ENCODE measurements at regions not wholly inside any gene's neighbourhood (a gene's known extent, or its start where the extent isn't known, plus 50 kb on each side); places are given as distances from the start of the nearest gene placed in this dataset.

DNA sequence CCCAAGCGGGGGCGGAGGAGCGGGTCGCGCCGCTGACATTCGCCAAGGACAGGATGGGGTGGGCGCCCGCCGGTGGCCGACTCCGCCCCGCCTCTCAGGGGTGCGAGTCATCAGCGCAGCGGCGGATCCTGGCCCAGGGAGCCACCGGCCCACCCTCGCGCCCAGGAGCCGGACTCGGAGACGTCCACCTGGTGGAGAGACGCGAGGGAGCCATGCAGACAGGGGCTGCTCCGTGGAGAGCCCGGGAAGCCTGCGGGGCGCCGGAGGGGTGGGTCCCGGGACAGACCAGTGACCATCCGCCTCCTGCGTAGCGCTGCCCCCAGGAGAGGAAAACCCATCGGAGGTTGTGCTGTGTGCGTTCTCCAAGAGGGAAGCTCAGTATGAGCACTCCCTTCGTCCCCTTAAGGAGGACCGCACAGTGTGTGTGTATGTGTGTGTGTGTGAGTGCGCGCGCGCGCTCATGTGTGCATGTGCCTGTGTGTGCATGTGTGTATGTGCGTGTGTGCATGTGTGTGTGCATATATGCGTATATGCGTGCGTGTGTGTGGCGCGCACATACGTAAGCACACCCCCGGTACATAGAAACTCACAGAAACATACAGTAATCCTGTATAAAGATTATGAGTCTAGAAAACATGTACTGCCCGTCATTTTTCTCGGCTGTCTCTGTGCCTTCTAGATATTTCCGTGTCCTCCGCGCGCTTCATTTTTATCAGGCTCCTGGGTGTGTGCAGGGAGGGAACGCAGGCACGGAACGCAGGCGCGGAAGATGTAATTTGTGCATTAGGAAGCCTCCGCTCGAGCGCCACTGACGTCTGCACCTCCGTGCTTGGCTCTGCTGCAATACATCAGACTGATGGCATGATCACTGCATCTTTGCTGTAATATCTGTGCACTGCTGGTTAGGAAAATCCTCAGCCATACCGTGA, 158.9 kb downstream of the TBXT start:
- intact Hi-C loops (cut with DNase I) = loop anchor here (10.0 kb wide), 1 partner anchor 376 kb away; the partner anchor contains the start of gene MPC1
- peaks cover 5% of the 10 kb centered on the region for H3K27me3 ChIP-seq

GRCh38 chr6:166007349-166008263, 160.0 kb downstream of the TBXT start:
- no peak for DNase-seq (ENCODE audit: low spot score in 2 of 2)
- peaks cover 5% of the 10 kb centered on the region for H3K27me3 ChIP-seq
- intact Hi-C loops (cut with DNase I) = loop anchor here (10.0 kb wide), 1 partner anchor 377 kb away; the partner anchor contains the start of gene MPC1
- TF ChIP-seq, protein P1, sequence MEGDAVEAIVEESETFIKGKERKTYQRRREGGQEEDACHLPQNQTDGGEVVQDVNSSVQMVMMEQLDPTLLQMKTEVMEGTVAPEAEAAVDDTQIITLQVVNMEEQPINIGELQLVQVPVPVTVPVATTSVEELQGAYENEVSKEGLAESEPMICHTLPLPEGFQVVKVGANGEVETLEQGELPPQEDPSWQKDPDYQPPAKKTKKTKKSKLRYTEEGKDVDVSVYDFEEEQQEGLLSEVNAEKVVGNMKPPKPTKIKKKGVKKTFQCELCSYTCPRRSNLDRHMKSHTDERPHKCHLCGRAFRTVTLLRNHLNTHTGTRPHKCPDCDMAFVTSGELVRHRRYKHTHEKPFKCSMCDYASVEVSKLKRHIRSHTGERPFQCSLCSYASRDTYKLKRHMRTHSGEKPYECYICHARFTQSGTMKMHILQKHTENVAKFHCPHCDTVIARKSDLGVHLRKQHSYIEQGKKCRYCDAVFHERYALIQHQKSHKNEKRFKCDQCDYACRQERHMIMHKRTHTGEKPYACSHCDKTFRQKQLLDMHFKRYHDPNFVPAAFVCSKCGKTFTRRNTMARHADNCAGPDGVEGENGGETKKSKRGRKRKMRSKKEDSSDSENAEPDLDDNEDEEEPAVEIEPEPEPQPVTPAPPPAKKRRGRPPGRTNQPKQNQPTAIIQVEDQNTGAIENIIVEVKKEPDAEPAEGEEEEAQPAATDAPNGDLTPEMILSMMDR (IDR thresholded peaks at IDR 0.05) = no peak
- no peak overlapping the region for H3K27ac ChIP-seq
- H3K36me3 ChIP-seq = no peaks in the 10 kb centered on the region
- peaks cover 5 to 9% of the 10 kb centered on the region in 2 donors for H3K4me1 ChIP-seq
- peak overlapping the region; percentile 11 to 63 for H3K4me3 ChIP-seq
- no peaks in the 10 kb centered on the region for H3K9me3 ChIP-seq

More for the DNA sequence above, 158.9 kb downstream of the TBXT start:
- Histone ChIP-seq H3K27ac (no peak overlapping the region), H3K9me3 (no peaks in the 10 kb centered on the region), H3K4me1 (peaks cover 5 to 9% of the 10 kb centered on the region in 2 donors), H3K36me3 (no peaks in the 10 kb centered on the region), H3K4me3 (peak overlapping the region; percentile 11 to 38)
- TF ChIP-seq, protein P1 (IDR thresholded peaks at IDR 0.05) = no peak
- DNase-seq (ENCODE audit: low spot score in 2 of 2) = no peak

GRCh38 chr6:166006900-166007301, 160.8 kb downstream of the TBXT start:
- peaks cover 5% of the 10 kb centered on the region for H3K27me3 ChIP-seq
- peak overlapping the region; percentile 46 to 63 for H3K4me3 ChIP-seq
- H3K9me3 ChIP-seq = no peaks in the 10 kb centered on the region
- no peaks in the 10 kb centered on the region for H3K36me3 ChIP-seq
- peaks cover 5 to 9% of the 10 kb centered on the region in 2 donors for H3K4me1 ChIP-seq
- TF ChIP-seq, protein P1 (IDR thresholded peaks at IDR 0.05) = no peak
- no peak overlapping the region for H3K27ac ChIP-seq
- intact Hi-C loops (cut with DNase I) = loop anchor here (10.0 kb wide), 1 partner anchor 378 kb away; the partner anchor contains the start of gene MPC1
- DNase-seq (ENCODE audit: low spot score in 2 of 2) = no peak

DNA sequence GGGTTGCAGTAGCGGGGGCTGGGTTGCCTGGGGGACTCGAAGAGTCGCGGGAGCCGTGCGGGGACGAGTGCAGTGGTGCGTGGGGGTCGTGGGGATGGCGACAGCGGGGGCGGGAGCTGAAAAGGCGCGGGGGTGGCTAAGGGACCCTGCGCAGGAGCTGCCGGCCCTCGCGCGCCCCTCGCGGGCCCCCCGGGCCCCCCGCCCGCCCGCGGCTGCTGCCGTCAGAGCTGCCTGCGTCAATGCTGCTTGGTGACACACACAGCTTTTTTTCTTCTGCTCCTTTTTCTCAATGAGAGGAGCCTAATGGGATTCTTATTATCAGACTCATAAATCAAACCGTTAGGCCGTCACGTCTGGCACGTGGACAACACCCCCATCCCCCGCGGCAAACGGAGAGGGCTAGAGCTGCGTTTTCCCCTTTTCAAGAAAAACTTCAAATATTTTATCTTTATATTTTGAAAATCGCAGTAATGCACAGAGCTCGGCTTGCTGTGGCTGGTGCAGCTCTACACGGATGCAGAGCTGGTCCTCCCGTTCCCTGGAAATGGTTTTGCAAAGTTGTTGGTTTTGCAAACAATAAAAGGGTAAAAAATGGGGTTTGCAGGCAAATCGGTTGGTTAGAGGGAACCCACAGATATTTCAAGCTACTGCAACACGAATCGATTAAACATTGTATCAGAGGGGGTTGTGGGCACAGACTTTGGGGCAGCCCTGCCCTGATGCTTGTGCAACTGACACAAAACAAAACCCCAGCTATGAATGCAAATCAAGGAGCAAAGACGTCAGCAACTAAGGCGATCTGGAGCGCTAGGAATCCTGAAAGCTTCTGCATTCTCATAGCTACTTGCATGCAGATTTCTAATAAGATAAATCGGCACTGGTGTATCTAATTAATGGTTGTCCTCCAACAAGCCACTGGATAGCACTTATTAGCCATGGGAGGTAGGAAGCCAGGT, 161.4 kb downstream of the TBXT start:
- H3K4me1 ChIP-seq = peaks cover 5 to 9% of the 10 kb centered on the region in 2 donors
- no peaks in the 10 kb centered on the region for H3K9me3 ChIP-seq
- H3K27ac ChIP-seq = peak overlapping the region; percentile 46 to 53
- TF ChIP-seq, protein P1 (IDR thresholded peaks at IDR 0.05) = no peak
- H3K36me3 ChIP-seq = no peaks in the 10 kb centered on the region
- peaks cover 5% of the 10 kb centered on the region for H3K27me3 ChIP-seq
- peak overlapping the region; percentile 46 to 63 for H3K4me3 ChIP-seq
- peak in 1 of 2 donors; percentile 67 for DNase-seq (ENCODE audit: low spot score in 2 of 2)
- intact Hi-C loops (cut with DNase I) = loop anchor here (10.0 kb wide), 1 partner anchor 379 kb away; the partner anchor contains the start of gene MPC1

Measured in ascending aorta (tissue), 2 donors.